ENCODE measurements at regions not wholly inside any gene's neighbourhood (a gene's known extent, or its start where the extent isn't known, plus 50 kb on each side); places are given as distances from the start of the nearest gene placed in this dataset.

DNA sequence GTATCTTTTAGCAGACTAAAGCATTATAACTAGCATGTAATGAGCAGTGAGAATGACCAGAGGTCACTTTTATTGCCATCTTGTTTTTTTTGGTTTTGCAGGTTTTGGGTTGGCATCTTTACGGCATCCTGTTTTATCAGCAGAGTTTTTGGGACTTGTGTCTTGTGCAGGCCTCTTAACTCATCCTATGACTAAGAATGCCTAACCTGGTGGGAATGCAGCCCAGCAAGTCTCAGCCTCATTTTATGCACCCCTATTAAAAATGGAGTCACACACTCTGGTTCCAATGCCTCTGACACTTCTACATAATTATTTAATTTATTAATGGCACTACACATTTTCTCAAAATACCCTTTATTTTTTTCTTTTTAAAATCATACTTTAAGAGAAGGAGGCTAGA lies 726.5 kb upstream of the RIOK2 start:
- Mint-ChIP-seq H3K9me3 (ENCODE audit: low read depth) (peaks cover 18% of the 10 kb centered on the region), H3K4me1 (ENCODE audit: low read depth) (no peaks in the 10 kb centered on the region), H3K36me3 (ENCODE audit: low read depth) (no peaks in the 10 kb centered on the region), H3K27ac (ENCODE audit: unreplicated experiment) (no peak overlapping the region), H3K27me3 (ENCODE audit: low read depth) (no peaks in the 10 kb centered on the region), H3K4me3 (ENCODE audit: unreplicated experiment) (no peak overlapping the region)
- no peak for DNase-seq (ENCODE audit: low spot score)
- TF ChIP-seq, protein P1, sequence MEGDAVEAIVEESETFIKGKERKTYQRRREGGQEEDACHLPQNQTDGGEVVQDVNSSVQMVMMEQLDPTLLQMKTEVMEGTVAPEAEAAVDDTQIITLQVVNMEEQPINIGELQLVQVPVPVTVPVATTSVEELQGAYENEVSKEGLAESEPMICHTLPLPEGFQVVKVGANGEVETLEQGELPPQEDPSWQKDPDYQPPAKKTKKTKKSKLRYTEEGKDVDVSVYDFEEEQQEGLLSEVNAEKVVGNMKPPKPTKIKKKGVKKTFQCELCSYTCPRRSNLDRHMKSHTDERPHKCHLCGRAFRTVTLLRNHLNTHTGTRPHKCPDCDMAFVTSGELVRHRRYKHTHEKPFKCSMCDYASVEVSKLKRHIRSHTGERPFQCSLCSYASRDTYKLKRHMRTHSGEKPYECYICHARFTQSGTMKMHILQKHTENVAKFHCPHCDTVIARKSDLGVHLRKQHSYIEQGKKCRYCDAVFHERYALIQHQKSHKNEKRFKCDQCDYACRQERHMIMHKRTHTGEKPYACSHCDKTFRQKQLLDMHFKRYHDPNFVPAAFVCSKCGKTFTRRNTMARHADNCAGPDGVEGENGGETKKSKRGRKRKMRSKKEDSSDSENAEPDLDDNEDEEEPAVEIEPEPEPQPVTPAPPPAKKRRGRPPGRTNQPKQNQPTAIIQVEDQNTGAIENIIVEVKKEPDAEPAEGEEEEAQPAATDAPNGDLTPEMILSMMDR (IDR thresholded peaks at IDR 0.05): no peak

DNA sequence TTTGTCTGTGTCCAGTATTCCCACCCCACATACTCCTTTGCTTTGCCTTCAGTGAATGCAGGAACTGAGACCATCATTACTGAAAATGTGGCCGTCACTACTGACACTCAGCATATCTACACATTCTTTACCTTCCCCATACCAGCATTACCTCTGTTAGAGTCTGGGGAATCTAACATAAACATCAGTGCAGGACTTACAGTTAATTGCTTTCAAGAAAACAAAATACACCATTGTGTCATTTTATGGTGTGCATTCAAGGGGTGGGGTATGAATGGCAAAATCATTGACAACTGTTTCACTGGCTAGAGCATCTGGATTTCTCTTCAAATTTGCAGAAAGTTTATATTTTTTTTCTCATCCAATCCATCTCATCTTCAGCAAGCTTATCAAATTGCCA lies 731.4 kb upstream of the RIOK2 start:
- H3K4me1 Mint-ChIP-seq (ENCODE audit: low read depth): no peaks in the 10 kb centered on the region
- H3K27ac Mint-ChIP-seq (ENCODE audit: unreplicated experiment): no peak overlapping the region
- no peaks in the 10 kb centered on the region for H3K27me3 Mint-ChIP-seq (ENCODE audit: low read depth)
- no peaks in the 10 kb centered on the region for H3K9me3 Mint-ChIP-seq (ENCODE audit: low read depth)
- no peak for DNase-seq (ENCODE audit: low spot score)
- no peak overlapping the region for H3K4me3 Mint-ChIP-seq (ENCODE audit: unreplicated experiment)
- H3K36me3 Mint-ChIP-seq (ENCODE audit: low read depth): no peaks in the 10 kb centered on the region
- TF ChIP-seq, protein P1 (IDR thresholded peaks at IDR 0.05): no peak

DNA sequence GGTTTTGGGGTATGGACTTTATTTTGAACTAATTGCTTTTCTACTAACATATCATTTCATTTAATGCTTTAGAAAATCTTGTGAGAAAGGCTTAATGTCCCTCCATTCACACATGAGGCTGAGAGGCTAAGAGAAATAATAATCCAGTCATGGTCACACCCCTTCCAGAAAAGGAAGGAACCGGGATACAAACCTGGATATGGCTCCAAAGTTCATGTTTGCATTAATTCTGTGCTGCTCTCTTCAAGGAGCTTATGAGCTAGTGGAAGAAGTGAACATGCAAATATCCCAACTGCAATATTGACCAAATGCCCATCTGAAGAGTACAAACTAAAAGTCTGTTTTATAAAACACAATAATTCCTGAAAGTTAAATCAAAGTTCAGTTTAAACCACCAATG lies 732.1 kb upstream of the RIOK2 start:
- H3K4me3 Mint-ChIP-seq (ENCODE audit: unreplicated experiment): no peak overlapping the region
- DNase-seq (ENCODE audit: low spot score): no peak
- no peaks in the 10 kb centered on the region for H3K27me3 Mint-ChIP-seq (ENCODE audit: low read depth)
- H3K36me3 Mint-ChIP-seq (ENCODE audit: low read depth): no peaks in the 10 kb centered on the region
- H3K4me1 Mint-ChIP-seq (ENCODE audit: low read depth): no peaks in the 10 kb centered on the region
- H3K9me3 Mint-ChIP-seq (ENCODE audit: low read depth): no peaks in the 10 kb centered on the region
- no peak overlapping the region for H3K27ac Mint-ChIP-seq (ENCODE audit: unreplicated experiment)
- TF ChIP-seq, protein P1 (IDR thresholded peaks at IDR 0.05): no peak

DNA sequence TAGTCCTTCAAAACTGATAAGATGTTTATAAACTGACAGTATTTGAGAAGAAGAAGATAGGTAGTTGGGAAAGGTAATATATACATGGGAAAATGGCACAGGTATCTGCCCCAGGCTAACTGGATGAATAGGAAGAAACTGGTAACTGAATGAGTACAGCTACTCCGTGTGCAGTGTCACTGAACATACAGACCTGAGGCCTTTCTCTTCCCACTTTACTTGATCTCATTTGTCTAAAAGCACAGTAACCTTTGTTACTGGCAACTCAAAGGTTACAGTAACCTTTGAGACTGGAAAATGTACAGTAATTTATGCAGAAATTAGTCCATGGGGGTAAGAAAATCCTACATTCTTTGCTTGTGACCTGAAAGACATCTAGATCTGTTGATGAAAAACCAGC lies 735.0 kb upstream of the RIOK2 start:
- no peak overlapping the region for H3K27ac Mint-ChIP-seq (ENCODE audit: unreplicated experiment)
- H3K36me3 Mint-ChIP-seq (ENCODE audit: low read depth): no peaks in the 10 kb centered on the region
- no peak overlapping the region for H3K4me3 Mint-ChIP-seq (ENCODE audit: unreplicated experiment)
- DNase-seq (ENCODE audit: low spot score): no peak
- H3K27me3 Mint-ChIP-seq (ENCODE audit: low read depth): no peaks in the 10 kb centered on the region
- TF ChIP-seq, protein P1 (IDR thresholded peaks at IDR 0.05): no peak
- no peaks in the 10 kb centered on the region for H3K9me3 Mint-ChIP-seq (ENCODE audit: low read depth)
- no peaks in the 10 kb centered on the region for H3K4me1 Mint-ChIP-seq (ENCODE audit: low read depth)

DNA sequence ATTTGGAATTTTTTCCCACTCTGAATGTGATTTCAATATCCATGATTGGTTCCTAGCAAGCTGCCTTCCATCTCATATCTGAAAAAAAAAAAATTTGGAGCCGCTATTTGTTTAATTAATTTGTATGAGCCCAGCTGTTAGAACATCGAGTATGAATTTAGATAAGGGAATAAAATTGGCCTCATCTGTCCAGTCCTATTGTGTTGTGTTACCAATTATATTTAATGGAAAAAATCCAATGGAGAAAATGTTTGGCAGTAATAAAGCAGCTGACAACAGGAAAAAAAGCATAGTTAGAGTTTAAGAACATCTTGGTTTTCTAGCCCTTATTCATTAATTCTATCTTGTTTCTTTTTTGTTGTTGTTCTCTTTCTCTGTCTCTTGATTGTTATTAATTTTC lies 735.6 kb upstream of the RIOK2 start:
- H3K4me3 Mint-ChIP-seq (ENCODE audit: unreplicated experiment): no peak overlapping the region
- no peaks in the 10 kb centered on the region for H3K4me1 Mint-ChIP-seq (ENCODE audit: low read depth)
- H3K36me3 Mint-ChIP-seq (ENCODE audit: low read depth): no peaks in the 10 kb centered on the region
- H3K27ac Mint-ChIP-seq (ENCODE audit: unreplicated experiment): no peak overlapping the region
- H3K27me3 Mint-ChIP-seq (ENCODE audit: low read depth): no peaks in the 10 kb centered on the region
- TF ChIP-seq, protein P1 (IDR thresholded peaks at IDR 0.05): no peak
- DNase-seq (ENCODE audit: low spot score): no peak
- H3K9me3 Mint-ChIP-seq (ENCODE audit: low read depth): no peaks in the 10 kb centered on the region

Data from chondrocyte (in vitro differentiated cells).